GM18505 (cell line): ENCODE measurements at regions not wholly inside any gene's neighbourhood (a gene's known extent, or its start where the extent isn't known, plus 50 kb on each side); places are given as distances from the start of the nearest gene placed in this dataset.

ENCODE experiments used
- ATAC-seq: cut with Tn5 transposase; IDR thresholded peaks from one replicate; pipeline ENCODE4 v1.9.1; 2021; ENCODE audit not compliant: unreplicated experiment
- POLR2A ChIP-seq: IDR thresholded peaks from 4 replicates; pipeline ENCODE4 v1.6.1; 2011; ENCODE audit warnings: borderline replicate concordance; ENCODE audit not compliant: insufficient read depth, insufficient read length; ENCODE audit errors: extremely low read depth

DNA sequence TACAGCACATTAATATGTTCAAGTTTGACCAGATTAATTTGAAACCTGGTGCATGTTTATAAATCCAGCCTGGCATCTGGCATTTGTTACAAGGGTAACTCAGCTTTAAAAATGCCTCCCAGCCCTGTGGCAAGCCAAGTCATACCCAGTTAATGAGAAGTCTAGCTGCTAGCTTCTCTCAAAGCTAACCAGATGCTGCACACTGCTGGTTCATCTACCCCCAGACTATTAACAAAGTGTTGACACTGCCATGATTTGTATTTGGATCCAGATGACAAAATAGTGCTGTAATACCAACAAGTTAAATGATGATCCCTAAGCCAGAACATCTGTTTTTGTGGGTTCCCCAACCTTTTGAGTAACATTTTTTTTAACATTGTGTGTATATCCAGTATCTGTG, 573.7 kb upstream of the DAB2 start:
- ATAC-seq, result no peak
- no peak for TF ChIP-seq POLR2A

DNA sequence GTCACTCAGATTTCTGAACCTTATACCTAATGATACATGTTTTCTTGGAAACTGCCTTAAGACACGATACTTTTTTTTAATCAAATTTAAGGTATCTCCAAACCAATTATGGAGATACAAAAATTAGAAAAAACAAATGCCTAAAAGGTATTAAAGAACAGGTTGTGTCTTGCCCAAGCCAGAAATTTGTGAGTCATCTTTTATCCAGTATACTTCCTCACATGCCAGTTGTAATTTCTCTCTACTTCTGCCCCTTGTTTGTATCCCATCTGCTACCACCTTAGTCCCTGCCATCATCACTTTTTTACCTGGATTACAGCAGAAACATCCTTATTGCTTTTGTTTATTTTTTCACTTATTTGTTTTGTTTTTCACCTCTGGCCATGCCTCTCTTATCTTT, 571.2 kb upstream of the DAB2 start:
- ATAC-seq, result no peak
- no peak for TF ChIP-seq POLR2A

DNA sequence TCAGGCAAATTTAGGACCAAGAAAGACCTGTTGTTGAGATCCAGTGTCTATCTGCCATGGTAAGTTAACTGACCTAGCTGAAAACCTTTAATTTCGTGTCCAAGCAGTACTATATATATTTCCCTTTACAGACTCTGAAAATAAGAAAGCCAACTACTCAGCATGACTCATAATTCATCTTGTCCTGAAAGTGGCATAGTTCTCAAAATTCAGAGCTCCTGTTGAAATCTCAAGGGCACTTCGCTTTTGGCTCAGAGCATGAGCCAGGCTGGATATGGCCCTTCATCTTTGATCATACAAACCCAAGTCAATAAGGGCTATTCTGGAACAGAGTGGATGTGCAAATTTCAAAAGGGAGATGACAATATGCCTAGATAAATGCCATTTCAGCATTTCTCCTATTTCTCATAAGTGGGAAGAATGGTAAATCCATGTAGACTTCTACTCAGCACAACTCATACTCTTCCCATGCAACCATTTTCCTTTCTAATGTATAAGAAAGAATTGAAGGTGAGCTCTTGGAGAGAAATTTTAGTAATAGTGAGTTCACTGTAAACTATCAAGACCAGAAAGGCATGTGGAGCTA, 567.9 kb upstream of the DAB2 start:
- no peak for TF ChIP-seq POLR2A
- ATAC-seq, result no peak

DNA sequence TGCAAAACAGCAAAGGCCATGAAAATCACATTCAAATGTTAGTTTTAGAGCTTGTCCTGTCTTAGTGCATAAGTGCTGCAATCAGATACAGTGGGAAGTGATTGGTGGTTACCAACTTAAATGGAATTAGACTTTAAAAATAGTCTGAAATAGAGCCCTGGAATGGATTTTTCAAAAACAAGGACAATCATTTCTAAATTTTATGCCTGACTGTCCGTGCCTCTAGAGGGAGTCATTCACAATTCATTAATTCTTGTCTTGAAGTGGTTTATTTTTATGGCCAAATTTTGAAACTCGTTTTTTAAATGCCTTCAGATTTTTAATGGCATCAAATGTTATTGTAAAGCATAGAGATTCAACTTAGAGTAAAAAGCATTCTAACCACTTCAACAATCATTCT, 561.8 kb upstream of the DAB2 start:
- TF ChIP-seq POLR2A, result no peak
- no peak for ATAC-seq

DNA sequence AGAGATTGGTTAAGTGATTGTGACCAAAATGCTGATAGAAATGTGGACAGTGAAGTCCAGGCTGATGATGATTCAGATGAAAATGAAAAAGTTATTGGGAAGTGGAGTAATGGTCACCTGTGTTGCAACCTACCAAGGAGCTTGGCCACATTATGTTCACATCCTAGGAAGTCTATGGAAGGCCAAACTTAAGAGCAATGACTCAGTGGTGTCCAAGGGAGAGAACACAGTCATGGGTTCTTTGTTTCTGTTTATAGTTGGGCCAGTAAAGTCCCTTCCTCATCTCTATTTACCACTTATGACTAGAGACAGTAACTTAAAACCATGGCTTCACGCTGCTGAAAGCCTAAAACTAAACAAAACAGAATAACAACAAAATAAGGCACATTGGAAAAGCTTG, 555.3 kb upstream of the DAB2 start:
- TF ChIP-seq POLR2A, result no peak

DNA sequence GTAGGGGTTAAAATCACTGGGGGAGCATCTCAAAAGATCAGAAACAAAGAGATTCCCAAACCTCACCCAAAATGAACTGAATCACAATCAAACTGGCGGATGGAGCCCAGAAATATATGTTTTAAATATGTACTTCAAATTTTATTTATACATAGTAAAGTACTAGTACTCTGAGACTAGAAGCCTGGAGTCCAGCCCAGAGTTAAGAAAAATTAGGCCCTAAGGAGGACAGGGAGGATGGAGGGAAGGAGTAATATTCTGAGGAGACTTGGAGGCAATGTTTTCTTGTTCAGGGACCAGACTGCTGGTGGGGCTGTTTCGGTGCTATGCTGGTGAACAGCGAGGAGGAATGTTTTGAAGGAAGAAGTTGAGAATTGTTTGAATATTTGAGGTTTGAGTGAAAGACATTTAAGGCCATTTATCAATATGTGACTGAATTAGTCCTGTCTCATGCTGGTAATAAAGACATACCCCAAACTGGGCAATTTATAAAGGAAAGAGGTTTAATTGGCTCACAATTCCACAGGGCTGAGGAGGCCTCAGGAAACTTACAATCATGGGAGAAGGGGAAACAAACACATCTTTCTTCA, 552.4 kb upstream of the DAB2 start:
- no peak for ATAC-seq
- TF ChIP-seq POLR2A, result no peak

More for the DNA sequence above, 555.3 kb upstream of the DAB2 start:
- ATAC-seq, result no peak

DNA sequence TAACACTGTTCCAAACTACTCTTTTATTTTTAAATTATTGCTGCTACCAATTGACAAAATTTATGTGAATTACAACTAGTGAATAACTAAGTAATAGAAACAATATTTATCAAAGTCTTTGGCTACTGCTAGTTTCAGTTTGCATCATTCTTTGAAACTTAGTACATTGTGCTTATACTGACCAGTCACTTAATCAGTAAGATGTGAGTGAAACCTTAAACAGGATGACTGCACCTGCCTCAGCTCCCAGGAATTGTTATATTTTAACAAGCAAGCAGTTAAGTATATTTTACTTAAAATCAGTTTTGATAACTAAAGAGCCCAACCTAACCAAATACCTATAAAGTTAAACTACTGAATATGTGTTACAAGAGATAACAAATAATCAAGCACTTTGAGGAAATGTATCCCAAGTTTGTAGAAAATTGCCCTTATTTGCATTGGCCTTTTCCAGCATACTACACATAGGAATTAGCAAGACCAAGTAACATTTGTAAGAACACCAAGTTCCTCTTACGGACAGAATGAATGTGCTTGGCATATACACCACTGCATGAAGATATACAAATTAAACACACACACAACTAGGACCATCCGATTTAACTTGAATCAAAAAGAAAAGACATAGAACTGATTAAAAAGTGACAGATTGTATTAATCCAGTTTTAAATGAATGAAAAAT, 545.5 kb upstream of the DAB2 start:
- TF ChIP-seq POLR2A, result no peak
- no peak for ATAC-seq

DNA sequence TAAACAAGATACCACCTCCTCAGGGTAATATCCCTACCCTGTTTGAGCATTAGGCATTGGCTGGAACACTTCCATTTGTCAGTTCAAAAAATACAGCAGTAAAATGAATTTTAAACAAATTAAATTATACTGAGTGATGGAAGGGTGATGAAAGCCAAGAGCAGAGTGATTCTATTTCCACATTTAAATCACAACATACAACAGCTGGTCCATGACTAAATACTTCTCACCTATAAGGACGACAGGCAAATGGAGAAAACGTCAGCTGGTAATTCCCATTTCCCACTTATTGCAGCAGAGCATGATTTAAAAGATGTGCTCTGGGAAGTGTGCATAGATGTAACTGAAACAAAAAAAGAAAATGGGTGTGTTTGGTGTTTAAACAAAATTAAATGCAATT, 543.6 kb upstream of the DAB2 start:
- no peak for ATAC-seq
- no peak for TF ChIP-seq POLR2A

DNA sequence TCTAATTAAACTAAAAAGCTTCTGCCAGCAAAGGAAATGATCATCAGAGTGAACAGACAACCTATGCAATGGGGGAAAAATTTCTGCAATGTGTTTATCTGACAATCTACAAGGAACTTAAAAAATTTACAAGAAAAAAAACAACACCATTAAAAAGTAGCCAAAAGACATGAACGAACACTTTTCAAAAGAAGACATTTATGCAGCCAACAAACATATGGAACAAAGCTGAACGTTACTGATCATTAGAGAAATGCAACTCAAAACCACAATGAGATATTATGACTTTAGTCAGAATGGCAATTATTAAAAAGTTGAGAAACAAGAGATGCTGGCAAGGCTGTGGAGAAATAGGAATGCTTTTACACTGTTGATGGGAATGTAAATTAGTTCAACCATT, 530.4 kb upstream of the DAB2 start:
- TF ChIP-seq POLR2A, result no peak
- no peak for ATAC-seq

DNA sequence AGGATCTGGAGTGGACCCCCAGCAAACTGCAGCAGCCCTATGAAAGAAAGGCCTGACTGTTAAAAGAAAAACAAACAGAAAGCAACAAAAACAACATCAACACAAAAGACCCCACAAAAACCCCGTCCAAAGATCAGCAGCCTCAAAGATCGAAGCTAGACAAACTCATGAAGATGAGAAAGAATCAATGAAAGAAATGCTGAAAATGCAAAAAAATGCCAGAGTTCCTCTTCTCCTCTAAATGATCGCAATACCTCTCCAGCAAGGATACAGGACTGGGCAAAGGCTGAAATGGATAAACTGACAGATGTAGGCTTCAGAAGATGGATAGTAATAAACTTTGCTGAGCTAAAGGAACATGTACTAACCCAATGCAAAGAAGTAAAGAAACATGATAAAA, 526.3 kb upstream of the DAB2 start:
- no peak for ATAC-seq
- no peak for TF ChIP-seq POLR2A

DNA sequence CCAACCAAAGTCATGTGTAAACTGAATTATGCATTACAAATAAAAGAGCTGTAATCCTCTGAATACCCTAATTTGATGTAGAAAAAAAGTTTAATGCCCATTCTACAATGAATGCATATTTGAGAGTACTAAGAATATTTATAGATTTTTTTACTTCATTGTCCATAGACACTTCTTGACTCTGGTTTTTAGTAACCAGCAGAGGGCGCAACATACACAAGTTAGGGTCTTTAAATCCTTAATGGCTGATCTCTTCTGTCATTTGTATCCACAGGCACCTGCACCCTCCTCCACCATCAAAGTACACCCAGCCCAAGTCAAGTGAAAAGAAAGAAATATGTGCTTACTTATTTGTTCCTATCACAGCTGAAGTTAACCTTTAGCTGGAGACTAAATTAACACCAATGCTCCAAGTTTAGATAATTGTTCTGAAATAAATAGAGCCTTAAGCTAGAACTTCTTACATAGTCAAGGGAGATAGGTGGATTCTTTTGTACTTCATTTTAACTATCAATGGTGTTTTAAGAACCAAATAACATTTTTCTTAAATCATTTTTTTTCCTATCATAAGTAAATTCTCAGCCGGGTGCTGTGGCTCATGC, 524.2 kb upstream of the DAB2 start:
- no peak for ATAC-seq
- no peak for TF ChIP-seq POLR2A

DNA sequence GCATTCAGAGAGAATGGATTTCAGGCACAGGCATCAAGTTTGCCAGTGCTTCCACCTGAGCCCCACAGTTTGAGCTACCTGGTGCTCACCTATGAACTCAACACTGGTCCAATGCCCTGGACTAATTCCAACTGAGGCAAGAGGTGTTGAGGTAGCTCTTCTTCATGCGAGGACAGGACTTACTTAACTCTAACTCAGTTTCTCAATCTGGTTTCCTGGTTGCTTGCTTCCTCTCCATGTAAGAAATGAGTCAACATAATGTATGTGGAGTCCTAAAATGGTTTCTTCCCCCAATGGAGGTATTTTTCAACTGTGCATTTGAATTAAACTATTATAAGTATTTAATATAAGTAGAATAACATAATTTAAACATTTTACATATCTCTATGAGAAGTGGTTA, 523.6 kb upstream of the DAB2 start:
- ATAC-seq, result no peak
- no peak for TF ChIP-seq POLR2A

DNA sequence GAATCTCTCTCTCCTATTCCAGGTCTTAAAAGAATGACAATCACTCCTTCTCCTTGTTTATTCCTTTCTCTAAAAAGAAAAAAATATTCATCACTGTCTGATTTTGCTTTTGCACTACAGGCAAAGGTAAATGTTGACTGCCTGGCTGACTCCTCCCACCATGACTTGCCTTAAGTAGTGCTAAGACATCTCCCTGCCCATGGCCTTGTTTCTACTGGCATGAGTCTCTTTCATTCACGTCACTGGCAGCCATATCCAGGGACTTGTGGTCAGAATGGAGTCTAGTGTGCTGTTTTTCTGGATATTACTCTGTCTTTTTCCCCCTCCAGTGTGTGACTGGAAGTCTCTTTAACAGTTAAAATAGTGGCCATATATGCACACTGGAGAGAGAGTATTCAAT, 522.9 kb upstream of the DAB2 start:
- TF ChIP-seq POLR2A, result no peak
- ATAC-seq, result no peak
